HL-60 (cell line): ENCODE measurements at regions not wholly inside any gene's neighbourhood (a gene's known extent, or its start where the extent isn't known, plus 50 kb on each side); places are given as distances from the start of the nearest gene placed in this dataset.

Experiments used
- CTCF ChIP-seq: IDR thresholded peaks from one replicate; pipeline ENCODE4 v1.5.1; 2011; ENCODE audit warnings: low read length, control low read depth, inconsistent platforms; ENCODE audit not compliant: insufficient read depth
- GABPA ChIP-seq: IDR thresholded peaks from 2 replicates; pipeline ENCODE4 v1.6.1; 2012; ENCODE audit warnings: low read depth
- POLR2AphosphoS5 ChIP-seq: IDR thresholded peaks from 2 replicates; pipeline ENCODE4 v1.6.1; 2012; ENCODE audit warnings: low read depth
- REST ChIP-seq: IDR thresholded peaks from 2 replicates; pipeline ENCODE4 v1.6.1; 2012; ENCODE audit warnings: low read depth; ENCODE audit not compliant: insufficient replicate concordance
- SPI1 ChIP-seq: IDR thresholded peaks from 2 replicates; pipeline ENCODE4 v1.6.1; 2012; ENCODE audit warnings: low read depth, mild to moderate bottlenecking, borderline replicate concordance

DNA sequence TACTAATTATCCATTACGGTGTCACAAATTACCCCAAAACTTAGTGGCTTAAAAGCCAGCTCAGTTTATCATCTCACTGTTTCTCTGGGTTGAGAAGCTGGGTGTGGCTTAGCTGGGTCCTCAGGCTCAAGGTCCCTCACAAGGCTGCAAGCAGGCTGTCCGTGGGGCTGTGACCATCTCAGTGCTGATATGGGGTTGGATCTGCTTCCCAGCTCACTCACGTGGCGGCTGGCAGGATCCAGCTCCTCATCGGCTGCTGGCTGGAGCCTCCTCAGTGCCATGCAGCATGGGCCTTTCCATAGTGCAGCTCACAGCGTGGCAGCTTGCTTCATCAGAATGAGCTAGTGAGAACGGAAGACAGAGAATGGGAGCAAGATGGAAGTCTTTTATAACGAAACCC, 128.5 kb upstream of the CPEB4 start:
- TF ChIP-seq SPI1: no peak
- no peak for TF ChIP-seq CTCF
- TF ChIP-seq POLR2AphosphoS5: no peak
- TF ChIP-seq REST: no peak
- TF ChIP-seq GABPA: no peak
